ENCODE measurements at regions not wholly inside any gene's neighbourhood (a gene's known extent, or its start where the extent isn't known, plus 50 kb on each side); places are given as distances from the start of the nearest gene placed in this dataset.

GRCh38 chr6:141439513-141439912 lies 693.2 kb upstream of the GJE1 start:
- TF ChIP-seq POLR2A (IDR thresholded peaks at IDR 0.05) (no peak), CTCF (IDR thresholded peaks at IDR 0.05 in 4 of 5, conservative IDR thresholded peaks at IDR 0.05 in 1 of 5) (no peak)
